Osteocyte (in vitro differentiated cells): ENCODE measurements at regions not wholly inside any gene's neighbourhood (a gene's known extent, or its start where the extent isn't known, plus 50 kb on each side); places are given as distances from the start of the nearest gene placed in this dataset.
"Not testable (repeated sequence)": the region's sequence is repeated elsewhere in the genome, so short reads cannot be mapped to it uniquely, and the experiment has no call there.

Experiments used
- DNase-seq: peaks from one replicate; pipeline ENCODE4 v3.0.0; 2021; ENCODE audit warnings: mixed read lengths; ENCODE audit not compliant: unreplicated experiment; ENCODE audit errors: extremely low spot score
- H3K27ac Mint-ChIP-seq: one replicate; pipeline ENCODE4 v1.8.0; 2021; ENCODE audit warnings: mild to moderate bottlenecking, mixed read lengths; ENCODE audit not compliant: unreplicated experiment
- H3K27me3 Mint-ChIP-seq: one replicate; pipeline ENCODE4 v1.8.0; 2021; ENCODE audit warnings: mixed read lengths; ENCODE audit not compliant: unreplicated experiment
- H3K36me3 Mint-ChIP-seq: one replicate; pipeline ENCODE4 v1.8.0; 2021; ENCODE audit warnings: mixed read lengths; ENCODE audit not compliant: unreplicated experiment
- H3K4me1 Mint-ChIP-seq: one replicate; pipeline ENCODE4 v1.8.0; 2021; ENCODE audit warnings: mixed read lengths; ENCODE audit not compliant: unreplicated experiment
- H3K4me3 Mint-ChIP-seq: one replicate; pipeline ENCODE4 v1.8.0; 2021; ENCODE audit warnings: mild to moderate bottlenecking, moderate library complexity, mixed read lengths; ENCODE audit not compliant: unreplicated experiment
- H3K9me3 Mint-ChIP-seq: one replicate; pipeline ENCODE4 v1.8.0; 2021; ENCODE audit warnings: mixed read lengths; ENCODE audit not compliant: unreplicated experiment
- TF ChIP-seq, protein P1 (sequence below): fragments of 200-600 bp; sonication (generic); IDR thresholded peaks from 2 replicates; pipeline ENCODE4 v1.5.0; 2021; ENCODE audit warnings: antibody characterized with exemption, mild to moderate bottlenecking, moderate library complexity

GRCh38 chr2:36170805-36171204, 184.8 kb upstream of the CRIM1 start:
- no peak overlapping the region for H3K27ac Mint-ChIP-seq
- TF ChIP-seq, protein P1, sequence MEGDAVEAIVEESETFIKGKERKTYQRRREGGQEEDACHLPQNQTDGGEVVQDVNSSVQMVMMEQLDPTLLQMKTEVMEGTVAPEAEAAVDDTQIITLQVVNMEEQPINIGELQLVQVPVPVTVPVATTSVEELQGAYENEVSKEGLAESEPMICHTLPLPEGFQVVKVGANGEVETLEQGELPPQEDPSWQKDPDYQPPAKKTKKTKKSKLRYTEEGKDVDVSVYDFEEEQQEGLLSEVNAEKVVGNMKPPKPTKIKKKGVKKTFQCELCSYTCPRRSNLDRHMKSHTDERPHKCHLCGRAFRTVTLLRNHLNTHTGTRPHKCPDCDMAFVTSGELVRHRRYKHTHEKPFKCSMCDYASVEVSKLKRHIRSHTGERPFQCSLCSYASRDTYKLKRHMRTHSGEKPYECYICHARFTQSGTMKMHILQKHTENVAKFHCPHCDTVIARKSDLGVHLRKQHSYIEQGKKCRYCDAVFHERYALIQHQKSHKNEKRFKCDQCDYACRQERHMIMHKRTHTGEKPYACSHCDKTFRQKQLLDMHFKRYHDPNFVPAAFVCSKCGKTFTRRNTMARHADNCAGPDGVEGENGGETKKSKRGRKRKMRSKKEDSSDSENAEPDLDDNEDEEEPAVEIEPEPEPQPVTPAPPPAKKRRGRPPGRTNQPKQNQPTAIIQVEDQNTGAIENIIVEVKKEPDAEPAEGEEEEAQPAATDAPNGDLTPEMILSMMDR, result no peak
- H3K27me3 Mint-ChIP-seq, result peaks cover 7% of the 10 kb centered on the region
- no peaks in the 10 kb centered on the region for H3K9me3 Mint-ChIP-seq
- H3K4me3 Mint-ChIP-seq, result no peak overlapping the region
- no peaks in the 10 kb centered on the region for H3K36me3 Mint-ChIP-seq
- H3K4me1 Mint-ChIP-seq, result no peaks in the 10 kb centered on the region
- DNase-seq, result no peak

DNA sequence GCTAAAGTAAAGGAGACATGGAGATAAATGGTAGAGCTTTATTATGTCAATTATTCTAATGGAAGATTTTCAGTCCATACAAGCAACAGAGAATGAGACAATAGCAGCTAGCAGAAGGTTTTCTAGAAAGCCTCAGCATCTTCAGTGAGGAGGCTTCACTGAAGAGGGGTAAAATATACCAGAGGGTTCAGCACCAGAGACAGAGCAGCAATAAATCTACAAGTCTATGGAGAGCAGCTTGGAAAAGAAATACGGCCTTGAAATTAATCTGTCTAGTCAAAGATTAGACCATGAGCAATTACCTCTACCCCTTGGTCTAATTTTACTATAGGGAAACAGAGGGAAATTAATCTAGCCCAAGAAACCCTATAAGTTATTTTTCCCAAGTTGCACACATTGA, 185.7 kb upstream of the CRIM1 start:
- TF ChIP-seq, protein P1, result no peak
- no peaks in the 10 kb centered on the region for H3K9me3 Mint-ChIP-seq
- no peak for DNase-seq
- no peak overlapping the region for H3K4me3 Mint-ChIP-seq
- H3K36me3 Mint-ChIP-seq, result no peaks in the 10 kb centered on the region
- H3K27ac Mint-ChIP-seq, result no peak overlapping the region
- H3K27me3 Mint-ChIP-seq, result peaks cover 13% of the 10 kb centered on the region
- no peaks in the 10 kb centered on the region for H3K4me1 Mint-ChIP-seq

- Mint-ChIP-seq H3K27ac (no peak overlapping the region), H3K4me3 (no peak overlapping the region), H3K4me1 (no peaks in the 10 kb centered on the region), H3K9me3 (no peaks in the 10 kb centered on the region), H3K27me3 (peaks cover 13% of the 10 kb centered on the region), H3K36me3 (no peaks in the 10 kb centered on the region)
- TF ChIP-seq, protein P1, result no peak
- DNase-seq, result no peak
These were observed 187.5 kb upstream of the CRIM1 start for GRCh38 chr2:36168115-36168514.

DNA sequence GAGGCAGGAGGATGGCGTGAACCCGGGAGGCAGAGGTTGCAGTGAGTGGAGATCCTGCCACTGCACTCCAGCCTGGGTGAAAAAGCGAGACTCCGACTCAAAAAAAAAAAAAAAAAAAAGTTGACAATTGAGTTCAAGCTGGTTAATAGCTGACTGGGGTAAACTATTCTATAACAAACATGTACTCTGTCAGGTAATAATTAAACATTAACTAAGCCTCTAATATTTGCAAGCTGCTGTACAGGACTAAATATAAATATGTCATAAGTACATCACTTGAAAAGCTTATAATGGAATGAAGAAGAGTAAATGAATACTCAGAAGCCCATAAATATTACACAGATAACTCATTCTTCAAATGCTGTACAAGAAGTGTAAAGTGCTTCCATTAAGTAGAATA, 190.4 kb upstream of the CRIM1 start:
- peaks cover 18% of the 10 kb centered on the region for H3K27me3 Mint-ChIP-seq
- H3K4me3 Mint-ChIP-seq, result no peak overlapping the region
- H3K36me3 Mint-ChIP-seq, result no peaks in the 10 kb centered on the region
- no peaks in the 10 kb centered on the region for H3K9me3 Mint-ChIP-seq
- no peaks in the 10 kb centered on the region for H3K4me1 Mint-ChIP-seq
- TF ChIP-seq, protein P1, result no peak
- DNase-seq, result no peak
- H3K27ac Mint-ChIP-seq, result no peak overlapping the region

DNA sequence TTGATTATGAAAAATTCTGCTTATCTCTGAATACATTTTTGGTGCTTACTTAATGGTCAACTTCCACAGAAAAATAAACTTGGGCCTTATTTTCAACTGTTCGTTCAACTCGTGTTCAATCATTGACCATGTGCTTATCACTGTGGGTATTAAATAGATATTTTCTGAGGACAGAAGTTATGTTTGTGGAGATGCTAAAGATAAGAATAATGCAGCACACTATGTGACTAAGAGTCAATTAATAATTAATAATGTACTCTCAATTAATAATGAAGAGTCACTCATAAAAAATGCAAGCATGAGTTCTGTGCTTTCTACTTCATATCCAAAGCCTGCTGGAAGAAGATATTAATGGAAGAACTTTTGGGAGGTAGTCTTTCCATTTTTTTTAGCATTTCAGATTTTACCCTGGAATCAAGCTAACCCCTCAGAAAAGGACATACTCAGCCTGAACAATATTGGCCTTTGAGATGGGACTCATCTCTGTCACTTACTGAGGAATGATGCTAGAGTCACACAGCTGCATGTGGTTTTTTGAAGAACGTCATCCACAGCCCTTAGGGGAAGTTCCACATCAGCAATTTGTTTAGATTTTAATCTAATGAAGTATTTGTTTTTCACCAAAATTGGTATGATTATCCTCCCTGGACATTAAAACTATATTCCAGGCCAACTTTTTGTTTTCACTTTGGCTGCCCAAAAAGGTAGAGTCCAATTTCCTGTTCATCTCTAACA, 191.9 kb upstream of the CRIM1 start:
- Mint-ChIP-seq H3K4me1 (no peaks in the 10 kb centered on the region), H3K4me3 (no peak overlapping the region), H3K27ac (no peak overlapping the region), H3K36me3 (no peaks in the 10 kb centered on the region), H3K27me3 (peaks cover 16% of the 10 kb centered on the region), H3K9me3 (no peaks in the 10 kb centered on the region)
- no peak for DNase-seq
- TF ChIP-seq, protein P1, result no peak

GRCh38 chr2:36157093-36157492, 198.5 kb upstream of the CRIM1 start:
- not testable (repeated sequence) for H3K4me1 Mint-ChIP-seq, H3K36me3 Mint-ChIP-seq, H3K9me3 Mint-ChIP-seq, H3K4me3 Mint-ChIP-seq, H3K27ac Mint-ChIP-seq, DNase-seq
- H3K27me3 Mint-ChIP-seq, result peaks cover 16% of the 10 kb centered on the region
